HCT116 (cell line): ENCODE measurements at regions not wholly inside any gene's neighbourhood (a gene's known extent, or its start where the extent isn't known, plus 50 kb on each side); places are given as distances from the start of the nearest gene placed in this dataset.
"Not testable (repeated sequence)": the region's sequence is repeated elsewhere in the genome, so short reads cannot be mapped to it uniquely, and the experiment has no call there.

Source experiments
- POLR2A ChIP-seq: IDR thresholded peaks from 2 replicates; pipeline ENCODE4 v1.7.0; 2011; ENCODE audit warnings: borderline replicate concordance; ENCODE audit not compliant: insufficient read depth, insufficient read length; ENCODE audit errors: extremely low read depth
- REST ChIP-seq: IDR thresholded peaks from 2 replicates; pipeline ENCODE4 v1.6.1; 2012; ENCODE audit warnings: low read depth

DNA sequence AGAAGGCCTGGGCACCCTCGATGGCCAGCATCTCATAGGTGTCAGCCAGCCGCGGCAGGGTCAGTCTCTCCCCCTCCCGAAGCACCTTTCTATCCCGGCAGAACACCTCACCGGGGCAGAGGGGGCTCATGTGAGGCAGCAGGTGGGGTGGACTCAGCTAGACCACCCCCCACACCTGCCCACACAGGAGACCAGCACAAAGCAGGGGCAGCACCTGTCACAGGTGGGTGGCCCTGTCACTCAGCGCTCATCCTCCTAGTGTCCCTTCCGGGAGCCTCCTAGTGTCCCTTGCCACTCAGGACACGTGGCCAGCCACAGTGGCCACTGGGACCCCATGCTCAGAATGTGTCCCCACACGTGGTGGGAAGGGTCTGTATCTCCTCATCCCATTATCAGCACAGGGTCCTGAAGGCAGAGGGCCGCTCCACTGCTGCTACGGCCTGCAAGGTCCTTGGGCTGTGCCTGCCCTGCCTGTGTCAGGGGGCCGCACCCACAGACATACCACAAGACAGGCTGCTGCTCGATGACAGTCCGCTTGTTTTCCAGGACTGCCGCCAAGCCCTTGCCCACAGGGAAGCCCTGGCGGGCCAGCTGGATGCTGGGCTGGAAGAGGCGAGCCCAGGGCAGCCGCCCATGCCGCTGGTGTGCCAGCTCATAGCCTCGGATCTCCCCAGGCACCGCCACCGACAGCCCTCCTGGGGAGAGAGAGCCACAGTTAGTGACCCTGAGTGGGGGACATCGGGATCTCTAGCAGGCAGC lies 167.4 kb upstream of the RIMBP3B start:
- not testable (repeated sequence) for TF ChIP-seq POLR2A, REST
